UCSD-AML1 (cell line): ENCODE measurements at regions not wholly inside any gene's neighbourhood (a gene's known extent, or its start where the extent isn't known, plus 50 kb on each side); places are given as distances from the start of the nearest gene placed in this dataset.

Experiments
- DNase-seq: peaks from one replicate; lab custom pipeline; 2025; ENCODE audit not compliant: unreplicated experiment; lab: John Stamatoyannopoulos, UW

GRCh38 chr10:60666221-60666620, 112.1 kb upstream of the CDK1 start:
- DNase-seq: no peak

- no peak for DNase-seq
These were observed 113.4 kb upstream of the CDK1 start for GRCh38 chr10:60664859-60665258.

GRCh38 chr10:60663850-60664249, 114.4 kb upstream of the CDK1 start:
- no peak for DNase-seq

- no peak for DNase-seq
These were observed 115.2 kb upstream of the CDK1 start for GRCh38 chr10:60662917-60663614.

GRCh38 chr10:60661637-60662036, 116.6 kb upstream of the CDK1 start:
- DNase-seq: no peak

GRCh38 chr10:60660625-60661024, 117.7 kb upstream of the CDK1 start:
- DNase-seq: no peak

GRCh38 chr10:60654813-60655464, 123.3 kb upstream of the CDK1 start:
- DNase-seq: no peak

- no peak for DNase-seq
These were observed 125.7 kb upstream of the CDK1 start for GRCh38 chr10:60652628-60653027.

- no peak for DNase-seq
These were observed 127.9 kb upstream of the CDK1 start for GRCh38 chr10:60650378-60650800.

GRCh38 chr10:60649485-60650377, 128.5 kb upstream of the CDK1 start:
- DNase-seq: no peak

GRCh38 chr10:60648761-60649160, 129.5 kb upstream of the CDK1 start:
- DNase-seq: no peak

- no peak for DNase-seq
These were observed 131.1 kb upstream of the CDK1 start for GRCh38 chr10:60646966-60647796.

GRCh38 chr10:60645980-60646379, 132.3 kb upstream of the CDK1 start:
- DNase-seq: no peak

- DNase-seq: no peak
These were observed 133.7 kb upstream of the CDK1 start for GRCh38 chr10:60644436-60645130.

- no peak for DNase-seq
These were observed 134.4 kb upstream of the CDK1 start for GRCh38 chr10:60643874-60644273.

- no peak for DNase-seq
These were observed 148.9 kb upstream of the CDK1 start for GRCh38 chr10:60629332-60629731.

- DNase-seq: no peak
These were observed 150.2 kb upstream of the CDK1 start for GRCh38 chr10:60627778-60628748.

GRCh38 chr10:60626037-60626436, 152.2 kb upstream of the CDK1 start:
- DNase-seq: no peak

GRCh38 chr10:60623627-60624026, 154.7 kb upstream of the CDK1 start:
- no peak for DNase-seq
